ENCODE measurements at regions not wholly inside any gene's neighbourhood (a gene's known extent, or its start where the extent isn't known, plus 50 kb on each side); places are given as distances from the start of the nearest gene placed in this dataset.
"Not testable (repeated sequence)": the region's sequence is repeated elsewhere in the genome, so short reads cannot be mapped to it uniquely, and the experiment has no call there.

- TF ChIP-seq ZFX (IDR thresholded peaks at IDR 0.05) (no peak), CTCF (conservative IDR thresholded peaks at IDR 0.05) (no peak)
- no peak overlapping the region for H3K27ac ChIP-seq
Observed at GRCh38 chr22:44572414-44573207, 74.6 kb upstream of the RTL6 start.

- no peak for TF ChIP-seq CTCF (conservative IDR thresholded peaks at IDR 0.05)
- no peak for TF ChIP-seq ZFX (IDR thresholded peaks at IDR 0.05)
- H3K27ac ChIP-seq, result no peak overlapping the region
Observed at GRCh38 chr22:44571566-44572413, 73.8 kb upstream of the RTL6 start.

GRCh38 chr22:44570476-44571445 is 72.7 kb upstream of the RTL6 start:
- H3K27ac ChIP-seq, result no peak overlapping the region
- no peak for TF ChIP-seq CTCF (conservative IDR thresholded peaks at IDR 0.05)
- no peak for TF ChIP-seq ZFX (IDR thresholded peaks at IDR 0.05)

- TF ChIP-seq CTCF (conservative IDR thresholded peaks at IDR 0.05) (no peak), ZFX (IDR thresholded peaks at IDR 0.05) (no peak)
- no peak overlapping the region for H3K27ac ChIP-seq
Observed at GRCh38 chr22:44569561-44569991, 71.5 kb upstream of the RTL6 start.

DNA sequence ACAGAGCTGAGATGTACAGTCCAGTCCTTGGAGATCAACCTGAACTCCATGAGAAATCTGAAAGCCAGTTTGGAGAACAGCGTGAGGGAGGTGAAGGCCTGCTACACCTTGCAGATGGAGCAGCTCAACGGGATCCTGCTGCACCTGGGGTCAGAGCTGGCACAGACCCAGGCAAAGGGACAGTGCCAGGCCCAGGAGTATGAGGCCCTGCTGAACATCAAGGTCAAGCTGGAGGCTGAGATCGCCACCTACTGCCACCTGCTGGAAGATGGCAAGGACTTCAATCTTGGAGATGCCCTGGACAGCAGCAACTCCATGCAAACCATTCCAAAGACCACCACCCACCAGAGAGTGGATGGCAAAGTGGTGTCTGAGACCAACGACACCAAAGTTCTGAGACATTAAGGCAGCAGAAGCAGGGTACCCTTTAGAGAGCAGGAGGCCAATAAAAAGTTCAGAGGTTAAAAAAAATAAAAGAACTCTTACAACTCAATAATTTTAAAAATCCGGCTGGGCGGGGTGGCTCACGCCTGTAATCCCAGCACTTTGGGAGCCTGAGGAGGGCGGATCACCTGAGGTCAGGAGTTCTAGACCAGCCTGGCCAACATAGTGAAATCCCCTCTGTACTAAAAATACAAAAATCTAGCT is 69.9 kb upstream of the RTL6 start:
- TF ChIP-seq ZFX (IDR thresholded peaks at IDR 0.05) (no peak), CTCF (conservative IDR thresholded peaks at IDR 0.05) (peak; percentile 76)
- no peak overlapping the region for H3K27ac ChIP-seq

DNA sequence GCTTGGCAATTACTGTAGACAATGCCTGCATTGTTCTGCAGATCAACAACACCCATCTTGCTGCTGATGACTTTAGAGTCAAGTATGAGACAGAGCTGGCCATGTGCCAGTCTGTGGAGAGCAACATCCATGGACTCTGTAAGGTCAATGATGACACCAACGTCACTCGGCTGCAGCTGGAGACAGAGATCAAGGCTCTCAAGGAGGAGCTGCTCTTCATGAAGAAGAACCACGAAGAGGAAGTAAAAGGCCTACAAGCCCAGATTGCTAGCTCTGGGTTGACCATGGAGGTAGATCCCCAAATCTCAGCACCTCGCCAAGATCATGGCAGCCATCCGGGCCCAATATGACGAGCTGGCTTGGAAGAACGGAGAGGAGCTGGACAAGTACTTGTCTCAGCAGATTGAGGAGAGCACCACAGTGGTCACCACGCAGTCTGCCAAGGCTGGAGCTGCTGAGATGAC is 69.4 kb upstream of the RTL6 start:
- H3K27ac ChIP-seq, result not testable (repeated sequence)

GRCh38 chr22:44566911-44567310 is 68.9 kb upstream of the RTL6 start:
- H3K27ac ChIP-seq, result no peak overlapping the region
- TF ChIP-seq ZFX (IDR thresholded peaks at IDR 0.05), result no peak

GRCh38 chr22:44562651-44563050 is 64.6 kb upstream of the RTL6 start:
- H3K27ac ChIP-seq, result not testable (repeated sequence)
